Astrocyte (in vitro differentiated cells and primary cell): ENCODE measurements at regions not wholly inside any gene's neighbourhood (a gene's known extent, or its start where the extent isn't known, plus 50 kb on each side); places are given as distances from the start of the nearest gene placed in this dataset.
A peak's percentile ranks its signal among the peaks of the same experiment; 100 is the strongest.

ENCODE experiments used
- DNase-seq: peaks from one replicate; pipeline ENCODE4 v3.0.0-alpha.2; 2010; ENCODE audit warnings: low read depth
- FAIRE-seq: peaks from 2 replicates; lab custom pipeline; 2011; peaks lifted over from hg19 to GRCh38; lab: Jason Lieb, UNC
- H2AFZ ChIP-seq: 2 replicates; pipeline ENCODE4 v1.6.0; 2012; ENCODE audit warnings: low read depth, low read length, inconsistent platforms
- H3K27ac ChIP-seq: 2 replicates; pipeline ENCODE4 v1.5.1; 2011; ENCODE audit warnings: low read depth, low read length, inconsistent platforms
- H3K27me3 ChIP-seq: 2 replicates; pipeline ENCODE4 v1.6.0; 2011; ENCODE audit warnings: low read length, inconsistent platforms; ENCODE audit not compliant: insufficient read depth
- H3K36me3 ChIP-seq: 2 replicates; pipeline ENCODE4 v1.5.1; 2011; ENCODE audit warnings: low read length, inconsistent platforms; ENCODE audit not compliant: insufficient read depth
- H3K4me1 ChIP-seq: 2 replicates; pipeline ENCODE4 v1.5.1; 2011; ENCODE audit warnings: low read length, inconsistent platforms; ENCODE audit not compliant: insufficient read depth
- H3K4me2 ChIP-seq: 2 replicates; pipeline ENCODE4 v1.6.0; 2012; ENCODE audit warnings: low read length, inconsistent platforms
- H3K4me3 ChIP-seq: 2 replicates; pipeline ENCODE4 v1.5.1; 2011; ENCODE audit warnings: low read depth, mild to moderate bottlenecking, low read length, inconsistent platforms; ENCODE audit not compliant: insufficient read depth
- H3K79me2 ChIP-seq: 2 replicates; pipeline ENCODE4 v1.6.0; 2012; ENCODE audit warnings: mild to moderate bottlenecking, low read length, inconsistent platforms; ENCODE audit not compliant: insufficient read depth
- H3K9ac ChIP-seq: 2 replicates; pipeline ENCODE4 v1.6.0; 2012; ENCODE audit warnings: mild to moderate bottlenecking, low read length, inconsistent platforms
- H3K9me3 ChIP-seq: 2 replicates; pipeline ENCODE4 v1.5.1; 2012; ENCODE audit warnings: low read depth, mild to moderate bottlenecking, low read length, inconsistent platforms; ENCODE audit not compliant: insufficient read depth
- H4K20me1 ChIP-seq: 2 replicates; pipeline ENCODE4 v1.6.0; 2012; ENCODE audit warnings: low read length, inconsistent platforms; ENCODE audit not compliant: insufficient read depth
- H3K27ac Mint-ChIP-seq: one replicate; pipeline ENCODE4 v1.8.0; 2021; ENCODE audit warnings: mild to moderate bottlenecking, mixed read lengths; ENCODE audit not compliant: unreplicated experiment
- H3K27me3 Mint-ChIP-seq: one replicate; pipeline ENCODE4 v1.8.0; 2021; ENCODE audit warnings: low read depth, mixed read lengths; ENCODE audit not compliant: unreplicated experiment
- H3K36me3 Mint-ChIP-seq: one replicate; pipeline ENCODE4 v1.8.0; 2021; ENCODE audit warnings: low read depth, mixed read lengths; ENCODE audit not compliant: unreplicated experiment
- H3K4me1 Mint-ChIP-seq: one replicate; pipeline ENCODE4 v1.8.0; 2021; ENCODE audit warnings: low read depth, mixed read lengths; ENCODE audit not compliant: unreplicated experiment
- H3K4me3 Mint-ChIP-seq: one replicate; pipeline ENCODE4 v1.8.0; 2021; ENCODE audit warnings: mild to moderate bottlenecking, moderate library complexity, mixed read lengths; ENCODE audit not compliant: unreplicated experiment
- H3K9me3 Mint-ChIP-seq: one replicate; pipeline ENCODE4 v1.8.0; 2021; ENCODE audit warnings: mild to moderate bottlenecking, mixed read lengths; ENCODE audit not compliant: unreplicated experiment
- CTCF ChIP-seq: IDR thresholded peaks from 2 replicates; pipeline ENCODE4 v1.5.1; 2011; ENCODE audit warnings: low read depth, mild to moderate bottlenecking, inconsistent platforms, low read length, moderate library complexity; ENCODE audit not compliant: insufficient read depth
- EZH2 ChIP-seq: IDR thresholded peaks from 2 replicates; pipeline ENCODE4 v1.6.1; 2012; ENCODE audit warnings: mild to moderate bottlenecking, low read length, inconsistent platforms; ENCODE audit not compliant: insufficient read depth

- no peaks in the 10 kb centered on the region for H3K9me3 ChIP-seq
- DNase-seq (peak; percentile 81), FAIRE-seq (peak; percentile 93)
- H3K4me1 ChIP-seq, result peaks cover 14% of the 10 kb centered on the region
- peak overlapping the region; percentile 47 for H3K4me2 ChIP-seq
- Mint-ChIP-seq H3K27me3 (no peaks in the 10 kb centered on the region), H3K9me3 (peaks cover 2% of the 10 kb centered on the region), H3K4me3 (peak overlapping the region; percentile 29), H3K36me3 (no peaks in the 10 kb centered on the region), H3K27ac (peak overlapping the region; percentile 82), H3K4me1 (peaks cover 27% of the 10 kb centered on the region)
- no peaks in the 10 kb centered on the region for H3K27me3 ChIP-seq
- no peaks in the 10 kb centered on the region for H3K36me3 ChIP-seq
- H3K4me3 ChIP-seq, result no peak overlapping the region
- H4K20me1 ChIP-seq, result no peaks in the 10 kb centered on the region
- no peak overlapping the region for H2AFZ ChIP-seq
- no peak for TF ChIP-seq EZH2
- peak; percentile 50 for TF ChIP-seq CTCF
- peak overlapping the region; percentile 63 for H3K9ac ChIP-seq
- H3K27ac ChIP-seq, result peak overlapping the region; percentile 86
- H3K79me2 ChIP-seq, result no peaks in the 10 kb centered on the region
Observed at GRCh38 chrX:45515262-45516215, 314.9 kb upstream of the DIPK2B start.

GRCh38 chrX:45513042-45513441 is 312.4 kb upstream of the DIPK2B start:
- no peak overlapping the region for H3K4me3 Mint-ChIP-seq
- H3K27ac Mint-ChIP-seq, result no peak overlapping the region
- H4K20me1 ChIP-seq, result no peaks in the 10 kb centered on the region
- no peaks in the 10 kb centered on the region for H3K9me3 Mint-ChIP-seq
- DNase-seq (no peak), FAIRE-seq (peak; percentile 41)
- no peak overlapping the region for H3K4me2 ChIP-seq
- TF ChIP-seq CTCF (no peak), EZH2 (no peak)
- H3K27me3 ChIP-seq, result no peaks in the 10 kb centered on the region
- H3K4me3 ChIP-seq, result no peak overlapping the region
- H3K27ac ChIP-seq, result no peak overlapping the region
- H3K36me3 ChIP-seq, result no peaks in the 10 kb centered on the region
- no peak overlapping the region for H3K9ac ChIP-seq
- H2AFZ ChIP-seq, result no peak overlapping the region
- H3K79me2 ChIP-seq, result no peaks in the 10 kb centered on the region
- H3K9me3 ChIP-seq, result no peaks in the 10 kb centered on the region
- peaks cover 27% of the 10 kb centered on the region for H3K4me1 Mint-ChIP-seq
- no peaks in the 10 kb centered on the region for H3K27me3 Mint-ChIP-seq
- H3K4me1 ChIP-seq, result peaks cover 16% of the 10 kb centered on the region
- H3K36me3 Mint-ChIP-seq, result no peaks in the 10 kb centered on the region

GRCh38 chrX:45508454-45508853 is 307.8 kb upstream of the DIPK2B start:
- no peaks in the 10 kb centered on the region for H3K36me3 ChIP-seq
- no peak overlapping the region for H3K4me3 ChIP-seq
- H3K4me2 ChIP-seq, result no peak overlapping the region
- H3K4me3 Mint-ChIP-seq, result no peak overlapping the region
- no peaks in the 10 kb centered on the region for H3K27me3 ChIP-seq
- no peaks in the 10 kb centered on the region for H3K9me3 ChIP-seq
- FAIRE-seq (no peak), DNase-seq (peak; percentile 22)
- H3K27ac ChIP-seq, result peak overlapping the region; percentile 63
- no peaks in the 10 kb centered on the region for H3K79me2 ChIP-seq
- H3K36me3 Mint-ChIP-seq, result no peaks in the 10 kb centered on the region
- no peaks in the 10 kb centered on the region for H3K27me3 Mint-ChIP-seq
- no peak overlapping the region for H3K9ac ChIP-seq
- no peak overlapping the region for H3K27ac Mint-ChIP-seq
- peaks cover 22% of the 10 kb centered on the region for H3K4me1 Mint-ChIP-seq
- H3K9me3 Mint-ChIP-seq, result no peaks in the 10 kb centered on the region
- no peaks in the 10 kb centered on the region for H4K20me1 ChIP-seq
- no peak overlapping the region for H2AFZ ChIP-seq
- TF ChIP-seq EZH2 (no peak), CTCF (no peak)
- H3K4me1 ChIP-seq, result peaks cover 20% of the 10 kb centered on the region
